IMR-90 (cell line): ENCODE measurements at regions not wholly inside any gene's neighbourhood (a gene's known extent, or its start where the extent isn't known, plus 50 kb on each side); places are given as distances from the start of the nearest gene placed in this dataset.

Experiments
- ATAC-seq: fragments of 200-7000 bp; cut with Tn5 transposase; 2 replicates; pipeline ENCODE4 v1.9.1; 2020; ENCODE audit warnings: low read depth, mild to moderate bottlenecking, moderate library complexity
- BruUV-seq: library from RNA; stranded (reverse); fragments of 400-500 nt; replicated peaks from 2 replicates; lab custom pipeline; 2021; lab: Mats Ljungman, UMichigan
- CTCF ChIA-PET: fragments of 300-600 bp; formaldehyde crosslinking; extraction: SDS; loops from one replicate; lab custom pipeline; 2021; ENCODE audit warnings: antibody characterized with exemption; lab: Yijun Ruan, JAX
- POLR2A ChIA-PET: fragments of 300-600 bp; sonication (Branson Sonifier 250); formaldehyde crosslinking; loops from one replicate; lab custom pipeline; 2022; ENCODE audit warnings: antibody characterized with exemption; ENCODE audit not compliant: unreplicated experiment; lab: Charles Lee
- DNase-seq: peaks from one replicate; pipeline ENCODE4 v3.0.0; 2013
- H2AFZ ChIP-seq: replicated peaks from 2 replicates; pipeline ENCODE3; 2013; ENCODE audit warnings: low read length, mild to moderate bottlenecking; ENCODE audit not compliant: poor library complexity
- H2AK5ac ChIP-seq: 2 replicates; pipeline ENCODE4 v1.6.1; 2013; ENCODE audit warnings: low read depth, low read length, inconsistent platforms
- H2AK9ac ChIP-seq: replicated peaks from 2 replicates; pipeline ENCODE3; 2013; ENCODE audit warnings: mild to moderate bottlenecking, low read depth, low read length, moderate library complexity; ENCODE audit not compliant: poor library complexity
- H2BK120ac ChIP-seq: 2 replicates; pipeline ENCODE4 v1.6.1; 2013; ENCODE audit warnings: low read depth, low read length, inconsistent platforms
- H2BK15ac ChIP-seq: 3 replicates; pipeline ENCODE4 v1.6.1; 2013; ENCODE audit warnings: low read depth, low read length, inconsistent platforms
- H2BK20ac ChIP-seq: 2 replicates; pipeline ENCODE4 v1.6.1; 2013; ENCODE audit warnings: low read depth, mild to moderate bottlenecking, inconsistent platforms, low read length, moderate library complexity
- H2BK5ac ChIP-seq: 2 replicates; pipeline ENCODE4 v1.6.1; 2013; ENCODE audit warnings: mild to moderate bottlenecking, low read depth, low read length, inconsistent platforms; ENCODE audit not compliant: poor library complexity, severe bottlenecking
- H3K14ac ChIP-seq: replicated peaks from 2 replicates; pipeline ENCODE4 v1.6.1; 2013; ENCODE audit warnings: low read depth, low read length, inconsistent platforms
- H3K18ac ChIP-seq: 2 replicates; pipeline ENCODE4 v1.6.1; 2013; ENCODE audit warnings: low read depth, low read length, control low read depth
- H3K23ac ChIP-seq: 2 replicates; pipeline ENCODE4 v1.6.1; 2013; ENCODE audit warnings: low read depth, low read length, inconsistent platforms
- H3K27ac ChIP-seq: 2 replicates; pipeline ENCODE4 v1.5.1; 2013; ENCODE audit warnings: mild to moderate bottlenecking, control low read depth, low read length; ENCODE audit not compliant: insufficient read depth
- H3K27me3 ChIP-seq: 2 replicates; pipeline ENCODE4 v1.6.1; 2013; ENCODE audit warnings: low read length; ENCODE audit not compliant: control insufficient read depth, insufficient read depth
- H3K36me3 ChIP-seq: 2 replicates; pipeline ENCODE4 v1.6.1; 2013; ENCODE audit warnings: low read length, mixed read lengths; ENCODE audit not compliant: control insufficient read depth, insufficient read depth
- H3K4ac ChIP-seq: 2 replicates; pipeline ENCODE4 v1.6.1; 2013; ENCODE audit warnings: low read depth, low read length, inconsistent platforms
- H3K4me1 ChIP-seq: 2 replicates; pipeline ENCODE4 v1.6.1; 2013; ENCODE audit warnings: low read length, mixed read lengths; ENCODE audit not compliant: control insufficient read depth, insufficient read depth
- H3K4me2 ChIP-seq: 2 replicates; pipeline ENCODE4 v1.6.1; 2013; ENCODE audit warnings: low read depth, mild to moderate bottlenecking, control low read depth, low read length, moderate library complexity
- H3K4me3 ChIP-seq: 2 replicates; pipeline ENCODE4 v1.5.1; 2013; ENCODE audit warnings: low read depth, mild to moderate bottlenecking, control low read depth, low read length, moderate library complexity; ENCODE audit not compliant: insufficient read depth
- H3K56ac ChIP-seq: 2 replicates; pipeline ENCODE4 v1.6.1; 2013; ENCODE audit warnings: low read length, inconsistent platforms; ENCODE audit not compliant: insufficient read depth; ENCODE audit errors: extremely low read depth
- H3K79me1 ChIP-seq, 2 experiments: 2 replicates each; pipeline ENCODE4 v1.6.1; 2013; ENCODE audit warnings: low read length in 2 of 2, inconsistent platforms in 1 of 2, low read depth in 1 of 2
- H3K9ac ChIP-seq: 2 replicates; pipeline ENCODE4 v1.6.1; 2013; ENCODE audit warnings: low read depth, low read length, control low read depth
- H3K9me1 ChIP-seq: 2 replicates; pipeline ENCODE4 v1.6.1; 2013; ENCODE audit warnings: low read length, inconsistent platforms; ENCODE audit not compliant: insufficient read depth
- H3K9me3 ChIP-seq: 2 replicates; pipeline ENCODE4 v1.6.1; 2013; ENCODE audit warnings: low read length; ENCODE audit not compliant: control insufficient read depth, insufficient read depth
- H4K20me1 ChIP-seq: 2 replicates; pipeline ENCODE4 v1.6.1; 2013; ENCODE audit warnings: low read length, inconsistent platforms; ENCODE audit not compliant: insufficient read depth
- H4K5ac ChIP-seq: 2 replicates; pipeline ENCODE4 v1.6.1; 2013; ENCODE audit warnings: mild to moderate bottlenecking, low read depth, low read length, control low read depth
- H4K8ac ChIP-seq, 2 experiments: 2 replicates each; pipeline ENCODE4 v1.6.1; 2013; ENCODE audit warnings: low read depth in 2 of 2, low read length in 2 of 2, control low read depth in 1 of 2, inconsistent platforms in 1 of 2
- H4K91ac ChIP-seq: 2 replicates; pipeline ENCODE4 v1.6.1; 2013; ENCODE audit warnings: low read depth, low read length, inconsistent platforms; ENCODE audit not compliant: insufficient read depth
- CEBPB ChIP-seq: IDR thresholded peaks from 2 replicates; pipeline ENCODE4 v1.6.1; 2012; ENCODE audit warnings: low read depth, low read length, improper control_type of control experiment
- MAZ ChIP-seq: IDR thresholded peaks from 2 replicates; pipeline ENCODE4 v1.6.1; 2012; ENCODE audit warnings: low read depth, mild to moderate bottlenecking, low read length, improper control_type of control experiment, moderate library complexity, borderline replicate concordance
- MXI1 ChIP-seq: IDR thresholded peaks from 2 replicates; pipeline ENCODE4 v1.6.1; 2012; ENCODE audit warnings: low read depth, mild to moderate bottlenecking, low read length, moderate library complexity, borderline replicate concordance
- NFE2L2 ChIP-seq: fragments of 150-350 bp; IDR thresholded peaks from 2 replicates; pipeline ENCODE4 v1.6.1; 2016; ENCODE audit warnings: low read depth, mild to moderate bottlenecking, low read length
- POLR2A ChIP-seq: IDR thresholded peaks from 2 replicates; pipeline ENCODE4 v1.6.1; 2012; ENCODE audit warnings: mild to moderate bottlenecking, low read depth, low read length
- RAD21 ChIP-seq: IDR thresholded peaks from 2 replicates; pipeline ENCODE4 v1.6.1; 2012; ENCODE audit warnings: low read length, improper control_type of control experiment
- RCOR1 ChIP-seq: IDR thresholded peaks from 2 replicates; pipeline ENCODE4 v1.6.1; 2012; ENCODE audit warnings: mild to moderate bottlenecking, low read length, improper control_type of control experiment; ENCODE audit not compliant: insufficient replicate concordance
- RFX5 ChIP-seq: IDR thresholded peaks from 2 replicates; pipeline ENCODE4 v1.8.0; 2012; ENCODE audit warnings: low read depth, mild to moderate bottlenecking, low read length, moderate library complexity
- SMC3 ChIP-seq: fragments of 150-350 bp; IDR thresholded peaks from 2 replicates; pipeline ENCODE4 v1.6.1; 2016; ENCODE audit warnings: low read depth, mild to moderate bottlenecking, antibody characterized with exemption, low read length, moderate library complexity
- USF2 ChIP-seq: fragments of 150-350 bp; IDR thresholded peaks from 2 replicates; pipeline ENCODE4 v1.6.1; 2017; ENCODE audit warnings: mild to moderate bottlenecking, antibody characterized with exemption, low read length, low read depth
- WGBS, 2 experiments: methylation state at CpG; one replicate each; pipeline versions ENCODE4 v1.1.5 to v1.1.7; 2013; ENCODE audit warnings: missing lambda C conversion rate in 2 of 2; ENCODE audit not compliant: insufficient read length in 1 of 2; ENCODE audit errors: extremely low coverage in 2 of 2; 5-methylcytosine and 5-hydroxymethylcytosine counted together
- dilution Hi-C: fragments of 300-500 bp; cut with HindIII; formaldehyde crosslinking; loops from one replicate; pipeline ENCODE4 v1.14.3; 2018; ENCODE audit warnings: low sequenced_read_pairs; ENCODE audit not compliant: unreplicated experiment
- in situ Hi-C: fragments of 300-500 bp; cut with MboI; formaldehyde crosslinking; loops from 3 replicates; pipeline ENCODE4 v1.14.3; 2019; ENCODE audit warnings: low sequenced_read_pairs, inconsistent platforms, mixed read lengths
- intact Hi-C: fragments of 100-400 bp; cut with micrococcal nuclease; formaldehyde crosslinking; loops from 2 replicates; pipeline ENCODE4 v1.10.0; 2022
- TF ChIP-seq, protein P1 (sequence below): fragments of 150-350 bp; IDR thresholded peaks from 2 replicates; pipeline ENCODE4 v1.6.1; 2016; ENCODE audit warnings: low read depth, mild to moderate bottlenecking, low read length, moderate library complexity, borderline replicate concordance

GRCh38 chr6:142666599-142667185 is 278.3 kb downstream of the HIVEP2 start:
- no TSS peak for BruUV-seq
- no peak overlapping the region for H2AK9ac ChIP-seq
- peaks cover 8% of the 10 kb centered on the region for H3K27me3 ChIP-seq
- H3K18ac ChIP-seq: no peak overlapping the region
- no peak overlapping the region for H3K23ac ChIP-seq
- H3K4me2 ChIP-seq: no peak overlapping the region
- no peak overlapping the region for H2AK5ac ChIP-seq
- H3K4ac ChIP-seq: no peak overlapping the region
- no peak overlapping the region for H3K9ac ChIP-seq
- no peak overlapping the region for H2AFZ ChIP-seq
- no peaks in the 10 kb centered on the region for H3K36me3 ChIP-seq
- intact Hi-C loops (no loop called here), in situ Hi-C loops (no loop called here), dilution Hi-C loops (no loop called here)
- no peak overlapping the region for H2BK120ac ChIP-seq
- no peak overlapping the region for H4K5ac ChIP-seq
- H4K20me1 ChIP-seq: no peaks in the 10 kb centered on the region
- DNase-seq (no peak), ATAC-seq (no peak)
- H3K27ac ChIP-seq: no peak overlapping the region
- TF ChIP-seq CEBPB: no peak
- no peak for TF ChIP-seq SMC3
- no peak for TF ChIP-seq RAD21
- TF ChIP-seq POLR2A: no peak
- no peak for TF ChIP-seq NFE2L2
- no peak for TF ChIP-seq RCOR1
- TF ChIP-seq MAZ: no peak
- TF ChIP-seq, protein P1, sequence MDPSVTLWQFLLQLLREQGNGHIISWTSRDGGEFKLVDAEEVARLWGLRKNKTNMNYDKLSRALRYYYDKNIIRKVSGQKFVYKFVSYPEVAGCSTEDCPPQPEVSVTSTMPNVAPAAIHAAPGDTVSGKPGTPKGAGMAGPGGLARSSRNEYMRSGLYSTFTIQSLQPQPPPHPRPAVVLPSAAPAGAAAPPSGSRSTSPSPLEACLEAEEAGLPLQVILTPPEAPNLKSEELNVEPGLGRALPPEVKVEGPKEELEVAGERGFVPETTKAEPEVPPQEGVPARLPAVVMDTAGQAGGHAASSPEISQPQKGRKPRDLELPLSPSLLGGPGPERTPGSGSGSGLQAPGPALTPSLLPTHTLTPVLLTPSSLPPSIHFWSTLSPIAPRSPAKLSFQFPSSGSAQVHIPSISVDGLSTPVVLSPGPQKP: no peak
- no peak for TF ChIP-seq RFX5
- TF ChIP-seq USF2: no peak
- TF ChIP-seq MXI1: no peak
- H4K8ac ChIP-seq: no peak overlapping the region
- no peak overlapping the region for H3K56ac ChIP-seq
- ChIA-PET CTCF (no interaction called here), POLR2A (interaction anchor here (0.6 kb wide), 1 partner anchor 19 kb away, joined by 4 read pairs; no protein-coding TSS in a partner anchor)
- no peaks in the 10 kb centered on the region for H3K9me1 ChIP-seq
- H3K79me1 ChIP-seq: no peaks in the 10 kb centered on the region
- no peak overlapping the region for H3K4me3 ChIP-seq
- no peak overlapping the region for H4K91ac ChIP-seq
- H2BK5ac ChIP-seq: no peak overlapping the region
- no peak overlapping the region for H2BK20ac ChIP-seq
- no peaks in the 10 kb centered on the region; the same call in 1 of the 2 replicates for H3K9me3 ChIP-seq
- no peak overlapping the region for H3K14ac ChIP-seq
- H3K4me1 ChIP-seq: no peaks in the 10 kb centered on the region
- H2BK15ac ChIP-seq: no peak overlapping the region
- no CpG with 5 or more reads among the region's 4 CpGs for WGBS, 2 experiments
